ENCODE measurements at regions not wholly inside any gene's neighbourhood (a gene's known extent, or its start where the extent isn't known, plus 50 kb on each side); places are given as distances from the start of the nearest gene placed in this dataset.
A peak's percentile ranks its signal among the peaks of the same experiment; 100 is the strongest.

GRCh38 chr1:79660129-79660528 lies 653.6 kb upstream of the ADGRL4 start:
- H3K27ac ChIP-seq = 0 out of 2 replicates have a peak overlapping the region, but pooled peaks have one; percentile 15
- no peak overlapping the region for H3K9ac ChIP-seq (ENCODE audit: insufficient read length)
- H3K4me3 ChIP-seq = no peak overlapping the region
- DNase-seq (ENCODE audit: low read depth, low spot score) = peak; percentile 52
- no peak for TF ChIP-seq EZH2 (IDR thresholded peaks at IDR 0.05)
- TF ChIP-seq POLR2AphosphoS5 (IDR thresholded peaks at IDR 0.05; ENCODE audit: borderline replicate concordance, low read depth, low read length) = peak; percentile 27; the same call in 1 of the 2 replicates
- no peaks in the 10 kb centered on the region for H3K9me3 ChIP-seq (ENCODE audit: low read depth, low read length)
- H3K36me3 ChIP-seq (ENCODE audit: insufficient read depth, low read length) = no peaks in the 10 kb centered on the region

DNA sequence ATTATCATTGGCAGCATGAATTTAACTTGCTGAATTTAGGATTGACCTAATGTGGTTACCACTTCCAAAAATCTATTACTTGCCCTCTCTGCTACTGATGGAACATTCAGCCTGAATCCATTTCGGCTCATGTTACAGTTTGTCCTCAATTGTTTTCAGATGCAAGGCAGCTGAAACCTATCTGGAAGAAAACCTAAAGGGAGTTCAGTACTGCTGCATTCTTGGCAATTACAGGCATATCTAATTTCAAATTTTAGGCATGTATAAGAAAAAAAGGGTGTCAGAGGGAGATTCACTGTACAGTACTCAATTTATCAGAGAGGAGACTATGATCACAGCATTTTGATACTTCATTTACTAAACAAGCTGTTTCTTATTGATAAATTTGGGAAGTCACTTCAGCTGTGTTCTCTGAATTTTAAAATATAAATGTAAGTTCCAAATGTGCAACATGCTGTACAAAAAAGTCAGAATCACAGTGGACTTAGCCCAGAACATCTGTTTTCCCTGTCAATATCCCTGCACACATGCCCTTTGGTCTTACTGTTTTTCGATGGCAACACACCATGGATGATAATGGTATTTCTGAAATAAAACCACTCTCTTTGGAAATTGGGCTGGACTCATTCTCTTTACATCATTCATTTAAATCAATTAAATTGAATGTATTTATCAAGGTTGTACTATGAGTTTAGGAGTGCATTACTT lies 651.6 kb upstream of the ADGRL4 start:
- H3K9ac ChIP-seq (ENCODE audit: insufficient read length) = no peak overlapping the region
- TF ChIP-seq FOXP2 (optimal IDR thresholded peaks at IDR 0.05; ENCODE audit: control extremely low read depth, extremely low read length, insufficient read depth) = no peak
- TF ChIP-seq POLR2AphosphoS5 (IDR thresholded peaks at IDR 0.05; ENCODE audit: borderline replicate concordance, low read depth, low read length) = no peak
- TF ChIP-seq EZH2 (IDR thresholded peaks at IDR 0.05) = no peak

GRCh38 chr1:79655876-79656275 lies 649.3 kb upstream of the ADGRL4 start:
- Histone ChIP-seq H3K9ac (ENCODE audit: insufficient read length) (no peak overlapping the region), H3K27ac (no peak overlapping the region), H3K4me3 (no peak overlapping the region), H3K36me3 (ENCODE audit: insufficient read depth, low read length) (no peaks in the 10 kb centered on the region), H3K9me3 (ENCODE audit: low read depth, low read length) (no peaks in the 10 kb centered on the region)
- TF ChIP-seq POLR2AphosphoS5 (IDR thresholded peaks at IDR 0.05; ENCODE audit: borderline replicate concordance, low read depth, low read length) = no peak
- no peak for TF ChIP-seq FOXP2 (optimal IDR thresholded peaks at IDR 0.05; ENCODE audit: control extremely low read depth, extremely low read length, insufficient read depth)
- no peak for TF ChIP-seq EZH2 (IDR thresholded peaks at IDR 0.05)
- no peak for DNase-seq (ENCODE audit: low read depth, low spot score)

More for the DNA sequence above, 651.6 kb upstream of the ADGRL4 start:
- H3K9me3 ChIP-seq (ENCODE audit: low read depth, low read length) = no peaks in the 10 kb centered on the region
- H3K4me3 ChIP-seq = no peak overlapping the region
- H3K27ac ChIP-seq = no peak overlapping the region
- no peak for DNase-seq (ENCODE audit: low read depth, low spot score)
- H3K36me3 ChIP-seq (ENCODE audit: insufficient read depth, low read length) = no peaks in the 10 kb centered on the region

DNA sequence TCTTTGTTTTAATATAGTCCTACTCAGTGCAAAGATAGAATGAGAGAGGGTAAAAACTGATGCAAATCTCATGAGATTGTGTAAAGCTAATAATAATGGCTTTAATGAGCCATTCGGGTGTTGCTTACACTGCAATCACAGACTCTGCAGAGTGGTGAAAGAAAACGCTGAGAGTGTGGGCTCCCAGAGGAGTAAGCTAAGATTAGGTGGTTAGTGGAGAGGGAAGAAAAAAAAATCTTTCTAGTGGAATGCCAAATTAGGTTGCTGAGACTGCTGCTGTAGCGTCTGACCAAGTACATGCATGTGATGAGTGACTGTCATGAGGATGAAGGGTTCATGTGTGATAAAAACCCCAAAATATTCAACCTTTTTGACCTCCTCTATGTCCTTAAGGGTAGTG lies 645.9 kb upstream of the ADGRL4 start:
- DNase-seq (ENCODE audit: low read depth, low spot score) = no peak
- Histone ChIP-seq H3K9me3 (ENCODE audit: low read depth, low read length) (no peaks in the 10 kb centered on the region), H3K9ac (ENCODE audit: insufficient read length) (no peak overlapping the region), H3K36me3 (ENCODE audit: insufficient read depth, low read length) (no peaks in the 10 kb centered on the region), H3K27ac (no peak overlapping the region), H3K4me3 (no peak overlapping the region)
- no peak for TF ChIP-seq EZH2 (IDR thresholded peaks at IDR 0.05)
- no peak for TF ChIP-seq FOXP2 (optimal IDR thresholded peaks at IDR 0.05; ENCODE audit: control extremely low read depth, extremely low read length, insufficient read depth)
- no peak for TF ChIP-seq POLR2AphosphoS5 (IDR thresholded peaks at IDR 0.05; ENCODE audit: borderline replicate concordance, low read depth, low read length)

GRCh38 chr1:79648126-79648525 lies 641.6 kb upstream of the ADGRL4 start:
- Histone ChIP-seq H3K27ac (no peak overlapping the region), H3K9me3 (ENCODE audit: low read depth, low read length) (no peaks in the 10 kb centered on the region), H3K9ac (ENCODE audit: insufficient read length) (no peak overlapping the region), H3K36me3 (ENCODE audit: insufficient read depth, low read length) (no peaks in the 10 kb centered on the region), H3K4me3 (no peak overlapping the region)
- DNase-seq (ENCODE audit: low read depth, low spot score) = no peak
- no peak for TF ChIP-seq POLR2AphosphoS5 (IDR thresholded peaks at IDR 0.05; ENCODE audit: borderline replicate concordance, low read depth, low read length)
- no peak for TF ChIP-seq EZH2 (IDR thresholded peaks at IDR 0.05)
- no peak for TF ChIP-seq FOXP2 (optimal IDR thresholded peaks at IDR 0.05; ENCODE audit: control extremely low read depth, extremely low read length, insufficient read depth)

DNA sequence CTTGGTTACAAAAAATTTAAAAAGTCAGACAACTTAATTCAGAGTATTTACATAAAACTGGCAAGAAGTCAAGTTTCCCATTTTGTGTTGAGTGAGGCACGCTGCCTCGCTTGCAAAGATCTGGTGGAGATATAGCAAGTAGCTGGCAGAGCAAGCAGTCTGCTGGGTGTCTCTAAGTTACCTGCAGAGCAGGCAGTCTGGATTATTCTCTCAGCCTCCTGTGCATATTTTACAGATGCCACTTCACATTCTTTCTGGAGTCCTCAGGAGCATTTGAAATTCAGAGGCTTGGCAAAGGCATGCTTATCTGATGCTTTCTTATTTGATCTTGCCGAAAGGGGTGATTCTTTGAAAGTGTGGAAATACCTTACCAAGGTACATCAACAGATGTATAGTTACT lies 640.4 kb upstream of the ADGRL4 start:
- H3K9me3 ChIP-seq (ENCODE audit: low read depth, low read length) = no peaks in the 10 kb centered on the region
- H3K9ac ChIP-seq (ENCODE audit: insufficient read length) = no peak overlapping the region
- TF ChIP-seq FOXP2 (optimal IDR thresholded peaks at IDR 0.05; ENCODE audit: control extremely low read depth, extremely low read length, insufficient read depth) (no peak), POLR2AphosphoS5 (IDR thresholded peaks at IDR 0.05; ENCODE audit: borderline replicate concordance, low read depth, low read length) (no peak), EZH2 (IDR thresholded peaks at IDR 0.05) (no peak)
- H3K4me3 ChIP-seq = no peak overlapping the region
- no peak overlapping the region for H3K27ac ChIP-seq
- no peak for DNase-seq (ENCODE audit: low read depth, low spot score)
- no peaks in the 10 kb centered on the region for H3K36me3 ChIP-seq (ENCODE audit: insufficient read depth, low read length)

DNA sequence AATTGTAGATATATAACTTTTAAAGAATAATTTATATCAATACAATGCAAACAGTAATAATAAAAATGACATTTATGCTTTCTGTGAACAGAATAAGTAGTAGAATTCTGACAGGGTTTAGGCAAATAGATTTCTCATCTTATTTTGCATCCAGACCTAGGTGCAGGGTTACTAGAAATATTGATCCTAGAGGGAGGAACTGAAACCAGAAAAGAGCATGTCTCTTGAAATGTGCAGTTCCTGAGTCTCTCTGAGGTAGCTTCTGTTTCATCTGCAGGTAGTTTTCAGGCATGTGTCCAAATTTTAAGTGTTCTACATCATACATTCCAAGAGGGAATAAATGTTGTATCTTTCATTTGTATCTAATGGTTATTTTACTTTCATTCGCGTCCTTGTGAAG lies 631.9 kb upstream of the ADGRL4 start:
- TF ChIP-seq FOXP2 (optimal IDR thresholded peaks at IDR 0.05; ENCODE audit: control extremely low read depth, extremely low read length, insufficient read depth) (no peak), POLR2AphosphoS5 (IDR thresholded peaks at IDR 0.05; ENCODE audit: borderline replicate concordance, low read depth, low read length) (no peak), EZH2 (IDR thresholded peaks at IDR 0.05) (no peak)
- Histone ChIP-seq H3K27ac (no peak overlapping the region), H3K4me3 (no peak overlapping the region), H3K9ac (ENCODE audit: insufficient read length) (no peak overlapping the region), H3K9me3 (ENCODE audit: low read depth, low read length) (no peaks in the 10 kb centered on the region), H3K36me3 (ENCODE audit: insufficient read depth, low read length) (no peaks in the 10 kb centered on the region)
- no peak for DNase-seq (ENCODE audit: low read depth, low spot score)

DNA sequence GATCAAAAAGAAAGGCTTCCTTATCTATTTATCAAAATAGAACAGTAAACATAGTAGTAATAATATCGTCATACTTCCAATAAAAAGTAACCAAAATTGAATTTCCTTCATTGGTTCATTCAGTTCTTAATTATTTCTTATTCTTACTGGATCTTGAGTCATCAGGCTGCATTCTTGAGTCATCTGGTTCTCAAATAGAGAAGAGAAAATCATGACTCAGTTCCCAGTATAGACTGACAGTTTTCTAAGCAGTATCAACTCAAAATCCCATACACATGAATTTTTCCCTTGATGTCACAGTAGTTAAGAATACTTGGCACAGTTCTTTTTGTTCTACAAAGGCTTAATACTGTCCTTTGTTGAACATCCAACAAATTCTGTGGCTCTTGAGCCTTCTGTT lies 626.9 kb upstream of the ADGRL4 start:
- H3K27ac ChIP-seq = no peak overlapping the region
- no peak overlapping the region for H3K9ac ChIP-seq (ENCODE audit: insufficient read length)
- no peak overlapping the region for H3K4me3 ChIP-seq
- no peaks in the 10 kb centered on the region for H3K9me3 ChIP-seq (ENCODE audit: low read depth, low read length)
- no peaks in the 10 kb centered on the region for H3K36me3 ChIP-seq (ENCODE audit: insufficient read depth, low read length)
- TF ChIP-seq EZH2 (IDR thresholded peaks at IDR 0.05) (no peak), POLR2AphosphoS5 (IDR thresholded peaks at IDR 0.05; ENCODE audit: borderline replicate concordance, low read depth, low read length) (no peak)
- DNase-seq (ENCODE audit: low read depth, low spot score) = no peak

- Histone ChIP-seq H3K36me3 (ENCODE audit: insufficient read depth, low read length) (no peaks in the 10 kb centered on the region), H3K27ac (no peak overlapping the region), H3K4me3 (no peak overlapping the region), H3K9me3 (ENCODE audit: low read depth, low read length) (no peaks in the 10 kb centered on the region), H3K9ac (ENCODE audit: insufficient read length) (no peak overlapping the region)
- DNase-seq (ENCODE audit: low read depth, low spot score) = no peak
- no peak for TF ChIP-seq POLR2AphosphoS5 (IDR thresholded peaks at IDR 0.05; ENCODE audit: borderline replicate concordance, low read depth, low read length)
- TF ChIP-seq FOXP2 (optimal IDR thresholded peaks at IDR 0.05; ENCODE audit: control extremely low read depth, extremely low read length, insufficient read depth) = no peak
- TF ChIP-seq EZH2 (IDR thresholded peaks at IDR 0.05) = no peak
Measured at GRCh38 chr1:79629414-79629813, 622.9 kb upstream of the ADGRL4 start.

All from SK-N-MC (cell line).